ENCODE measurements at regions not wholly inside any gene's neighbourhood (a gene's known extent, or its start where the extent isn't known, plus 50 kb on each side); places are given as distances from the start of the nearest gene placed in this dataset.
"Not testable (repeated sequence)": the region's sequence is repeated elsewhere in the genome, so short reads cannot be mapped to it uniquely, and the experiment has no call there.

GRCh38 chr5:92132294-92132908, 749.3 kb upstream of the ARRDC3 start:
- H3K4me2 ChIP-seq (ENCODE audit: low read length, poor library complexity, severe bottlenecking); H3K27me3 ChIP-seq (ENCODE audit: control insufficient read depth in 1 of 2, insufficient read depth in 1 of 2, low read length in 2 of 2); DNase-seq; H3K18ac ChIP-seq (ENCODE audit: low read depth in 1 of 2, low read length in 2 of 2); H3K9me3 ChIP-seq (ENCODE audit: control insufficient read depth, low read length); H3K79me1 ChIP-seq (replicated peaks; ENCODE audit: low read length, poor library complexity, severe bottlenecking); H3K9ac ChIP-seq (ENCODE audit: low read length); H3K27ac ChIP-seq (ENCODE audit: low read length, poor library complexity, severe bottlenecking); H3K4ac ChIP-seq (ENCODE audit: low read depth in 1 of 2, low read length in 2 of 2); H3K14ac ChIP-seq (ENCODE audit: low read length in 2 of 2); H3K4me1 ChIP-seq (ENCODE audit: control insufficient read depth, insufficient read depth, low read depth, low read length); H3K23ac ChIP-seq (ENCODE audit: low read length in 2 of 2); H2BK5ac ChIP-seq (ENCODE audit: low read depth, low read length, poor library complexity, severe bottlenecking); H2AFZ ChIP-seq (ENCODE audit: low read depth, low read length); H4K8ac ChIP-seq (ENCODE audit: low read length); H3K36me3 ChIP-seq (ENCODE audit: control insufficient read depth in 1 of 2, insufficient read depth in 2 of 2, low read depth in 1 of 2, low read length in 2 of 2); H2BK12ac ChIP-seq (ENCODE audit: low read length in 2 of 2); H4K91ac ChIP-seq (ENCODE audit: low read length); H2BK15ac ChIP-seq (ENCODE audit: low read depth, poor library complexity, severe bottlenecking); H2AK5ac ChIP-seq (ENCODE audit: low read length, severe bottlenecking); H3K4me3 ChIP-seq (ENCODE audit: insufficient read depth in 1 of 2, low read depth in 1 of 2, low read length in 2 of 2); H2BK120ac ChIP-seq (ENCODE audit: low read depth, low read length): not testable (repeated sequence)
- 69% methylated on average over 4 of the region's 5 CpGs for WGBS

- no peak for DNase-seq
- Histone ChIP-seq H3K4me2 (ENCODE audit: low read length, poor library complexity, severe bottlenecking) (no peak overlapping the region), H2BK12ac (ENCODE audit: low read length in 2 of 2) (no peak overlapping the region), H2BK5ac (ENCODE audit: low read depth, low read length, poor library complexity, severe bottlenecking) (no peak overlapping the region), H2AK5ac (ENCODE audit: low read length, severe bottlenecking) (no peak overlapping the region), H3K27ac (ENCODE audit: low read length, poor library complexity, severe bottlenecking) (no peak overlapping the region), H4K91ac (ENCODE audit: low read length) (no peak overlapping the region), H4K8ac (ENCODE audit: low read length) (no peak overlapping the region), H3K14ac (ENCODE audit: low read length in 2 of 2) (no peak overlapping the region), H2BK120ac (ENCODE audit: low read depth, low read length) (no peak overlapping the region), H3K9ac (ENCODE audit: low read length) (no peak overlapping the region), H3K4me3 (ENCODE audit: insufficient read depth in 1 of 2, low read depth in 1 of 2, low read length in 2 of 2) (no peak overlapping the region), H3K4ac (ENCODE audit: low read depth in 1 of 2, low read length in 2 of 2) (no peak overlapping the region), H3K9me3 (ENCODE audit: control insufficient read depth, low read length) (no peaks in the 10 kb centered on the region), H3K27me3 (ENCODE audit: control insufficient read depth in 1 of 2, insufficient read depth in 1 of 2, low read length in 2 of 2) (no peaks in the 10 kb centered on the region), H3K36me3 (ENCODE audit: control insufficient read depth in 1 of 2, insufficient read depth in 2 of 2, low read depth in 1 of 2, low read length in 2 of 2) (no peaks in the 10 kb centered on the region), H3K4me1 (ENCODE audit: control insufficient read depth, insufficient read depth, low read depth, low read length) (no peaks in the 10 kb centered on the region), H3K23ac (ENCODE audit: low read length in 2 of 2) (no peak overlapping the region), H3K18ac (ENCODE audit: low read depth in 1 of 2, low read length in 2 of 2) (no peak overlapping the region), H2AFZ (ENCODE audit: low read depth, low read length) (no peak overlapping the region), H2BK15ac (ENCODE audit: low read depth, poor library complexity, severe bottlenecking) (no peak overlapping the region), H3K79me1 (replicated peaks; ENCODE audit: low read length, poor library complexity, severe bottlenecking) (no peaks in the 10 kb centered on the region)
- no CpG with 5 or more reads among the region's 1 CpG for WGBS
These were observed 743.1 kb upstream of the ARRDC3 start for GRCh38 chr5:92126182-92126581.

- Histone ChIP-seq H2BK120ac (ENCODE audit: low read depth, low read length) (no peak overlapping the region), H3K4me2 (ENCODE audit: low read length, poor library complexity, severe bottlenecking) (no peak overlapping the region), H4K91ac (ENCODE audit: low read length) (no peak overlapping the region), H2BK12ac (ENCODE audit: low read length in 2 of 2) (no peak overlapping the region), H3K79me1 (replicated peaks; ENCODE audit: low read length, poor library complexity, severe bottlenecking) (no peaks in the 10 kb centered on the region), H3K4ac (ENCODE audit: low read depth in 1 of 2, low read length in 2 of 2) (no peak overlapping the region), H2AFZ (ENCODE audit: low read depth, low read length) (no peak overlapping the region), H2BK15ac (ENCODE audit: low read depth, poor library complexity, severe bottlenecking) (no peak overlapping the region), H3K14ac (ENCODE audit: low read length in 2 of 2) (no peak overlapping the region), H3K9ac (ENCODE audit: low read length) (no peak overlapping the region), H2BK5ac (ENCODE audit: low read depth, low read length, poor library complexity, severe bottlenecking) (no peak overlapping the region), H2AK5ac (ENCODE audit: low read length, severe bottlenecking) (no peak overlapping the region), H3K23ac (ENCODE audit: low read length in 2 of 2) (no peak overlapping the region), H4K8ac (ENCODE audit: low read length) (no peak overlapping the region), H3K27ac (ENCODE audit: low read length, poor library complexity, severe bottlenecking) (no peak overlapping the region), H3K27me3 (ENCODE audit: control insufficient read depth in 1 of 2, insufficient read depth in 1 of 2, low read length in 2 of 2) (no peaks in the 10 kb centered on the region), H3K36me3 (ENCODE audit: control insufficient read depth in 1 of 2, insufficient read depth in 2 of 2, low read depth in 1 of 2, low read length in 2 of 2) (no peaks in the 10 kb centered on the region), H3K9me3 (ENCODE audit: control insufficient read depth, low read length) (no peaks in the 10 kb centered on the region), H3K18ac (ENCODE audit: low read depth in 1 of 2, low read length in 2 of 2) (no peak overlapping the region), H3K4me1 (ENCODE audit: control insufficient read depth, insufficient read depth, low read depth, low read length) (no peaks in the 10 kb centered on the region), H3K4me3 (ENCODE audit: insufficient read depth in 1 of 2, low read depth in 1 of 2, low read length in 2 of 2) (no peak overlapping the region)
- 91% methylated on average over 1 of the region's 1 CpG for WGBS
- DNase-seq, result no peak
These were observed 736.0 kb upstream of the ARRDC3 start for GRCh38 chr5:92119110-92119509.

GRCh38 chr5:92106808-92107207, 723.7 kb upstream of the ARRDC3 start:
- no peak overlapping the region for H2BK12ac ChIP-seq (ENCODE audit: low read length in 2 of 2)
- no peak overlapping the region for H3K4me2 ChIP-seq (ENCODE audit: low read length, poor library complexity, severe bottlenecking)
- no peaks in the 10 kb centered on the region for H3K79me1 ChIP-seq (replicated peaks; ENCODE audit: low read length, poor library complexity, severe bottlenecking)
- H3K27ac ChIP-seq (ENCODE audit: low read length, poor library complexity, severe bottlenecking), result no peak overlapping the region
- no peak for DNase-seq
- H3K4ac ChIP-seq (ENCODE audit: low read depth in 1 of 2, low read length in 2 of 2), result no peak overlapping the region
- no peak overlapping the region for H3K4me3 ChIP-seq (ENCODE audit: insufficient read depth in 1 of 2, low read depth in 1 of 2, low read length in 2 of 2)
- H3K18ac ChIP-seq (ENCODE audit: low read depth in 1 of 2, low read length in 2 of 2), result no peak overlapping the region
- H3K9me3 ChIP-seq (ENCODE audit: control insufficient read depth, low read length), result no peaks in the 10 kb centered on the region
- no peak overlapping the region for H2BK120ac ChIP-seq (ENCODE audit: low read depth, low read length)
- no peak overlapping the region for H3K14ac ChIP-seq (ENCODE audit: low read length in 2 of 2)
- H2AFZ ChIP-seq (ENCODE audit: low read depth, low read length), result no peak overlapping the region
- no peak overlapping the region for H2AK5ac ChIP-seq (ENCODE audit: low read length, severe bottlenecking)
- no peak overlapping the region for H4K8ac ChIP-seq (ENCODE audit: low read length)
- no peaks in the 10 kb centered on the region for H3K27me3 ChIP-seq (ENCODE audit: control insufficient read depth in 1 of 2, insufficient read depth in 1 of 2, low read length in 2 of 2)
- H3K23ac ChIP-seq (ENCODE audit: low read length in 2 of 2), result no peak overlapping the region
- H2BK15ac ChIP-seq (ENCODE audit: low read depth, poor library complexity, severe bottlenecking), result no peak overlapping the region
- WGBS, result no CpG with 5 or more reads among the region's 1 CpG
- H2BK5ac ChIP-seq (ENCODE audit: low read depth, low read length, poor library complexity, severe bottlenecking), result no peak overlapping the region
- no peak overlapping the region for H4K91ac ChIP-seq (ENCODE audit: low read length)
- no peaks in the 10 kb centered on the region for H3K36me3 ChIP-seq (ENCODE audit: control insufficient read depth in 1 of 2, insufficient read depth in 2 of 2, low read depth in 1 of 2, low read length in 2 of 2)
- H3K9ac ChIP-seq (ENCODE audit: low read length), result no peak overlapping the region
- no peaks in the 10 kb centered on the region for H3K4me1 ChIP-seq (ENCODE audit: control insufficient read depth, insufficient read depth, low read depth, low read length)
